IMR-90 (cell line): ENCODE measurements at regions not wholly inside any gene's neighbourhood (a gene's known extent, or its start where the extent isn't known, plus 50 kb on each side); places are given as distances from the start of the nearest gene placed in this dataset.

Source experiments
- BHLHE40 ChIP-seq: fragments of 150-350 bp; IDR thresholded peaks from 2 replicates; pipeline ENCODE4 v1.6.1; 2016; ENCODE audit warnings: mild to moderate bottlenecking, low read depth, low read length
- CEBPB ChIP-seq: IDR thresholded peaks from 2 replicates; pipeline ENCODE4 v1.6.1; 2012; ENCODE audit warnings: low read depth, low read length, improper control_type of control experiment
- CHD1 ChIP-seq: IDR thresholded peaks from 2 replicates; pipeline ENCODE4 v1.6.1; 2012; ENCODE audit warnings: low read depth, low read length, improper control_type of control experiment
- CTCF ChIP-seq: conservative IDR thresholded peaks from 2 replicates; pipeline ENCODE4 v1.5.1; 2012; ENCODE audit warnings: mild to moderate bottlenecking, low read depth, low read length, improper control_type of control experiment
- FOS ChIP-seq: fragments of 150-350 bp; IDR thresholded peaks from 2 replicates; pipeline ENCODE4 v1.6.1; 2016; ENCODE audit warnings: low read depth, low read length
- MXI1 ChIP-seq: IDR thresholded peaks from 2 replicates; pipeline ENCODE4 v1.6.1; 2012; ENCODE audit warnings: low read depth, mild to moderate bottlenecking, low read length, moderate library complexity, borderline replicate concordance
- POLR2A ChIP-seq: IDR thresholded peaks from 2 replicates; pipeline ENCODE4 v1.6.1; 2012; ENCODE audit warnings: mild to moderate bottlenecking, low read depth, low read length
- RAD21 ChIP-seq: IDR thresholded peaks from 2 replicates; pipeline ENCODE4 v1.6.1; 2012; ENCODE audit warnings: low read length, improper control_type of control experiment
- RCOR1 ChIP-seq: IDR thresholded peaks from 2 replicates; pipeline ENCODE4 v1.6.1; 2012; ENCODE audit warnings: mild to moderate bottlenecking, low read length, improper control_type of control experiment; ENCODE audit not compliant: insufficient replicate concordance
- RFX5 ChIP-seq: IDR thresholded peaks from 2 replicates; pipeline ENCODE4 v1.8.0; 2012; ENCODE audit warnings: low read depth, mild to moderate bottlenecking, low read length, moderate library complexity
- SMC3 ChIP-seq: fragments of 150-350 bp; IDR thresholded peaks from 2 replicates; pipeline ENCODE4 v1.6.1; 2016; ENCODE audit warnings: low read depth, mild to moderate bottlenecking, antibody characterized with exemption, low read length, moderate library complexity
- TF ChIP-seq, protein P1 (sequence below): fragments of 150-350 bp; IDR thresholded peaks from 2 replicates; pipeline ENCODE4 v1.6.1; 2016; ENCODE audit warnings: low read depth, mild to moderate bottlenecking, low read length, moderate library complexity, borderline replicate concordance
- TF ChIP-seq, protein P2 (sequence below): fragments of 150-350 bp; IDR thresholded peaks from 2 replicates; pipeline ENCODE4 v1.6.1; 2017; ENCODE audit warnings: mild to moderate bottlenecking, antibody characterized with exemption, low read length, low read depth

- no peak for TF ChIP-seq POLR2A
- peak; percentile 30; the same call in 1 of the 2 replicates for TF ChIP-seq CTCF
- TF ChIP-seq MXI1, result no peak
- no peak for TF ChIP-seq RCOR1
- TF ChIP-seq SMC3, result no peak
- TF ChIP-seq, protein P1, sequence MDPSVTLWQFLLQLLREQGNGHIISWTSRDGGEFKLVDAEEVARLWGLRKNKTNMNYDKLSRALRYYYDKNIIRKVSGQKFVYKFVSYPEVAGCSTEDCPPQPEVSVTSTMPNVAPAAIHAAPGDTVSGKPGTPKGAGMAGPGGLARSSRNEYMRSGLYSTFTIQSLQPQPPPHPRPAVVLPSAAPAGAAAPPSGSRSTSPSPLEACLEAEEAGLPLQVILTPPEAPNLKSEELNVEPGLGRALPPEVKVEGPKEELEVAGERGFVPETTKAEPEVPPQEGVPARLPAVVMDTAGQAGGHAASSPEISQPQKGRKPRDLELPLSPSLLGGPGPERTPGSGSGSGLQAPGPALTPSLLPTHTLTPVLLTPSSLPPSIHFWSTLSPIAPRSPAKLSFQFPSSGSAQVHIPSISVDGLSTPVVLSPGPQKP, result no peak
- no peak for TF ChIP-seq BHLHE40
- TF ChIP-seq CEBPB, result no peak
- TF ChIP-seq, protein P2, sequence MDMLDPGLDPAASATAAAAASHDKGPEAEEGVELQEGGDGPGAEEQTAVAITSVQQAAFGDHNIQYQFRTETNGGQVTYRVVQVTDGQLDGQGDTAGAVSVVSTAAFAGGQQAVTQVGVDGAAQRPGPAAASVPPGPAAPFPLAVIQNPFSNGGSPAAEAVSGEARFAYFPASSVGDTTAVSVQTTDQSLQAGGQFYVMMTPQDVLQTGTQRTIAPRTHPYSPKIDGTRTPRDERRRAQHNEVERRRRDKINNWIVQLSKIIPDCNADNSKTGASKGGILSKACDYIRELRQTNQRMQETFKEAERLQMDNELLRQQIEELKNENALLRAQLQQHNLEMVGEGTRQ, result no peak
- no peak for TF ChIP-seq FOS
- no peak; the same call in 1 of the 2 replicates for TF ChIP-seq RAD21
- no peak for TF ChIP-seq RFX5
- no peak for TF ChIP-seq CHD1
These were observed 185.4 kb downstream of the TFCP2L1 start for GRCh38 chr2:121099329-121100290.
